Stimulated activated CD8-positive, alpha-beta memory T cell treated with anti-CD3 and anti-CD28 coated beads, Interleukin-4, amount 100 ng/mL, for 48 hours (primary cell): ENCODE measurements at regions not wholly inside any gene's neighbourhood (a gene's known extent, or its start where the extent isn't known, plus 50 kb on each side); places are given as distances from the start of the nearest gene placed in this dataset.
"Not testable (repeated sequence)": the region's sequence is repeated elsewhere in the genome, so short reads cannot be mapped to it uniquely, and the experiment has no call there.

Source experiments
- DNase-seq: peaks from one replicate; pipeline ENCODE4 v3.0.0-alpha.2; 2020

DNA sequence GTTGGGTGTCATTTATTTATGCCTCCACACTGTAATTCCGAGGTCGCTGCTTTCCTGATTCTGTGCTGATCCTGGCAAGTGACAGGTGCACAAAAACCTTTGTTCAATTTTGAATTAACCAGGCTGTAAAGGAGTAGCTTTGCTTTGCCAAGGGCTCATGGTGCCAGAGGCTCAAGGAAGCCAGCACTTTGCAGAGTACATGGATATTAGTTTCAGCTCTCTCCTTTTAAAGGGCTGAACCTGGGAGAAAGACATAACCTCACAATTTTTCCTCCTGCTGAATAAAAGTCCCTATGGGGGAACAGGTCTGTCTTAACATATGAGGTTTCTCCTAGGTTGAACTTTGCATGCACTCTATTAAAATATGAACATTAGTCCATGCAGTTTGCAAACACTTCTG lies 227.6 kb upstream of the WSB1 start:
- DNase-seq, result no peak

DNA sequence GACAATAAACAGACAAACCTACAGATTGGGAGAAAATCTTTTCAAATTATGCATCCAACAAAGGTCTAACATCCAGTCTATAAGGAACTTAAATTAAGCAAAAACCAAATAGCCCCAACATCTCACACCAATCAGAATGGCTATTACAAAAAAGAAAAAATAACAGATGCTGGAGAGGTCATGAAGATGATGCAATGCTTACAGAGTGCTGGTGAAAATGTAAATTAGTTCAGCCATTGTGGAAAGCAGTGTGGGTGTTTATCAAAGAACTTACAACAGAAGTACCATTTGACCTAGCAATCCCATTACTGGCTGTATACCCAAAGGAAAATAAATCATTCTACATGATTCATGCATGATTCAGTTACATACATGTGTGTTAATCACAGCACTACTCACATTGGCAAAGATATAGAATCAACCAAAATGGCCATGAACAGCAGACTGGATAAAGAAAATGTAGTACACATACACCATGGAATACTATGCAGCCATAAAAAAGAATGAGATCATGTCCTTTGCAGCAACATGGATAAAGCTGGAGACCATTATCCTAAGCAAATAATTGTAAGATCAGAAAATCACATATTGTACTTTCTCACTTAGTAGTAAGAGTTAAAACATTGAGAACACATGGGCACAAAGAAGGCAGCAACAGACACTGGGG lies 223.9 kb upstream of the WSB1 start:
- DNase-seq, result no peak

DNA sequence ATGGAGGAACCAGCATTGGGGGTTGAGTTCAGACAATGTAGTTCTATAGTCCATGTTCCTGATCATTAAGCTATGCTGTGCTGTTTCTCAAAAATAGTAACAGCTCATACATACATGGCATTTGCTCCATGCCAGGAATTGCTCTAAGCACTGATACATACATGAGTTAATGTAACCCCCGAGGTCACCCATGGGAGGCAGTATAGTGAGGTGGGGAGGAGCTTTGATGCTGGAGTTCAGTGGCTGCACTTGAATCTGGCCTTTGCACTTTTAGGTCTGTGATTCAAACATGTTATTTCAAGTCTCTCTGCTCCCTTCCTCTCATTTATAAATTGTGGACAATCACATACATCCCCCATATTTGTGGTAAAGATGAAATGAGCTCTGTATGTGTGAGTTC lies 223.1 kb upstream of the WSB1 start:
- DNase-seq, result no peak

DNA sequence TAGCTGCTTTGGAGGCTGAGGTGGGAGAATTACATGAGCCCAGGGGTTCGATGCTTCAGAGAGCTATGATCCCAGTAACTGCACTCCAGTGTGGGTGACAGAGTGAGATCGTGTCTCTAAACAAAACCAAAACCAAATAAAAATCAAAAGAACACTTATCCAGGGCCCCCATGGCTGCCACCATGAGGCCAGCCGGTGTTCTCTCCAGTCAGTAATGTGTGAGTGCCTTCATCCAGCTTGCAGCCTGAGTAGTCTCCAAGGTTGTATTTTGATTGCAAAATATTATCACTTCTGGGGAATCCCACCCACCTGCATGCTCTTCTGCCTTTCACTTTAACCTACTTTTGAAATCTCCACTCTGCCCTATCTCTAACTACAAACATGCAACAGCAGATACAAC lies 221.0 kb upstream of the WSB1 start:
- no peak for DNase-seq

DNA sequence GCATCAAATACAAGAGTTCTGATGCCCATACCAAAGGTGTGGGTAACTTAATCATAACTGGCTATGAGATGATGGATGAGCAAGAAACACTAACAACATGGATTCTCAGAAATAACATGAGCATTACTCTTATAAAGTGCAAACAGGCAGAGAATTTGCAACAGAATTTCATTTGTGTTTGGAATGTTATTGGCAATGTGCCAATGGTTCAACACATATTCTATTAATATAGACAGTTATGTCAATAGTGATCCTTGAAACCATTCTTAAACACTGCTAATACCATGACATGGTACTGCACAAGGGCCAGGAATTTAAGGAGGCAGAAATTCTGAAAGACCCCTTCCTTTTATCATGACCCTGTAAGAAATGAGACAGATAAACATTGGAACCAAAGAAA lies 217.1 kb upstream of the WSB1 start:
- no peak for DNase-seq

DNA sequence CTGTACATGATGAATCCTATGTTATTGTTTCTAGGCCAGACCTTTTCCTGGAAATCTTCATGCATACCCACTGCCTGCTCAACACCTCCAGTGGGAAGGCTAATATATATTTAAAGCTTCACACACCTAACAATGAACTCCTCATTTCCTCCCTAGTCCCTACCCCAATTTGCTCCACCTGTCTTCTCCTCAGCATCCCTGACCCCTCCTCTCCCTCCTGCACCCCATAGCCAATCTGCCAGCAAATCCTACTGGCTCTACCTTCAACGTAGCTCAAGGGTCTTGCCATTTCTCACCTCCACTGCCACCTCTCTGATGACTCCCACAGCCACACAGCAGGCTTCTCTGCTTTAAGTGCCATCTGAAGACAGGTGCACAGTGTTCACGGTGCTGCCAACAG lies 215.6 kb upstream of the WSB1 start:
- no peak for DNase-seq

DNA sequence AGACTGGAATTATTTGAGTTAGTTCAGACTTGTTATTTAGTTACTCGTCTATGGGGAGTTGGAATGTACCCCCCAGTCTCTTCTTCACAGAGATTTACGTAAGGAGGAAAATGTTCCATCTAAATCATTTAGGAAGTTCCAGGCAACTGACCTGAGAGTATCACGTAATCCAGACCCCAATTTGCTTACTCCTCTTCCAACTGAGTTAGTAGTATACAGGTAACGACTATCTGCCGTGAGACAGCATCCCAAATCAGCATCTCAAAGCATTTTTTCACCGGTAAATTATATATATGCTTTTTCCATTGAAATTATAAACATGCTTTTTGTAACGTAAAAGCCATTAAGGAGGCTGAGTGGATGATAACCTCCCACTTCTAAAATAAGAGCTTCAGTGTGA lies 214.3 kb upstream of the WSB1 start:
- DNase-seq, result no peak

DNA sequence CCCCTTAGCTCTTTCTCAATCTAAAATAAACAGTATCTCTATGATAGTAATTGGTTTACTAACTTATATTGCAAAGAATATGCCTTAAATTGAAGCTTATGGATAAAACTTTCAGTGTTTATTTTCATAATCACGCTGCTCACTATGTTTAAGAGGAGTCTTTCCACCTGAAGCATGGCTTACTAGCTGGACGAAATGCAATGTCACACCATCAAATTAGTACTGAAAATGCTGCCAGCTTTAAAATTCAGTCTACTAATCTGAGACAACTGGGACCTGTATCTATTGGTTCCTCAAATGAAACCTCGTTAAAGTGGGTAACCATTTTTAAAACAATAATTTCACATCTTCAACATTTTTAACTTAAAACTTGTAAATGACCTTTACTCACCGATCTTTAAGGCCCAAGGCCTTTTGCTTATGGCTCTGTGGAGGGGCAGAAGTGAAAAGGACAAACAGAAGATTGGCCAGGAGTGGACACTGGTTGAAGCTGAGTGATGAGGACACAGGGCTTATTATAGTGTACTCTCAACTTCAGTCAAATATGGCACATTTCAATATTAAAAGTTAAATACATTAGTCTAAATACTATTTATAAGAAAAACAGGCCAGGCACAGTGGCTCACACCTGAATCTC lies 212.8 kb upstream of the WSB1 start:
- DNase-seq, result no peak

DNA sequence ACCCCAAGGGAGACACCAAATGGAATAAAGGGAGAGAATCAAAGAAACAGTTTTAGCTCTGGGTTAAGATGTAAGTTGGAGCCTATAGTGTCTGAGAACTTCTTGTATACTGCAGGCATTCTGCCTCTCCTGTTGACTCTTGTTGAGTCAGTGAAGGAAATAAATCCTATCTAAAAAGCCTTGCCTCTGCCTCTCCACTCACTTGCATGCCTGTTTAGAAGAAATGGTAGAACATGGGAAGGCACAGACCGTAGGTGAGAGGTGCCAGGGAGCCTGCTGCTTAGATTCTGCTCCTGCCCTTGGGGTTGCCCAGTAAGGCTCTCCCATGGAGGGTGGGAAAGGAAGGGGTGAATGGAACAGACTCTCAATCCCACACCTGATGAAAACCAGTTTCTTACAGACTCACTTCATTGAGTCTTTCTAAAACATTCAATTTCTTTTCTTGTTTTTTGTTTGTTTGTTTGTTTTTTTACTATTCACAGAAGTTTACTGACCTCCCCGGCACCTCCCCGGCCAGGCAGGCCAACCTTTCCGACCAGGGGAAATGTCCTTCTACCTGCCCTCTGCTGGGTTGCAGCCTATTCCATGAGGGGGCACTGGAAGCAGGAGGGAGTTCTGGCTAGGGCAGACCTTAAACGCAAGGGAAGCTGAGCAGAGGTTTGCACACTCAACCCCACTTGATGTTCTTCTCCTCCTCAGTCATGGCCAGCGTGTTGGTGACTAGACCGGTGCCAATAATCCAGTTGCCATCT lies 211.7 kb upstream of the WSB1 start:
- no peak for DNase-seq

DNA sequence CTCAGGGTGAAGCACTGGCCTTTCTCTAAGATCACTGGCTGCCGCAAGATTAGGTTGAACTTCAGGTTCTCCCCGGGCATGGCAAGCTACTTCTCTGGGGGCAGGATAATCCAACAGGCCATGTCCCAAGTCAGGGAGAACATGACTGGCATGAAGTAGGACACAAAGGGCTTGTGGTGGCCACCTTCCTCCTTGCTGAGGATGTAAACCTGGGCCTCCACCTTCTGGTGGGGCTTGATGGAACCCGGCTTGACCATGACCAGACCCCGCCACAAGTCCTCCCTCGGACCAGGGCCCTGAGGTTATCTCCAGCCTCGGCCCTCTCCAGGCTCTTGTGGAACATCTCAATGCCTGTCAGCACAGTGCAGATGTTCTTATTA lies 211.1 kb upstream of the WSB1 start:
- DNase-seq, result no peak

DNA sequence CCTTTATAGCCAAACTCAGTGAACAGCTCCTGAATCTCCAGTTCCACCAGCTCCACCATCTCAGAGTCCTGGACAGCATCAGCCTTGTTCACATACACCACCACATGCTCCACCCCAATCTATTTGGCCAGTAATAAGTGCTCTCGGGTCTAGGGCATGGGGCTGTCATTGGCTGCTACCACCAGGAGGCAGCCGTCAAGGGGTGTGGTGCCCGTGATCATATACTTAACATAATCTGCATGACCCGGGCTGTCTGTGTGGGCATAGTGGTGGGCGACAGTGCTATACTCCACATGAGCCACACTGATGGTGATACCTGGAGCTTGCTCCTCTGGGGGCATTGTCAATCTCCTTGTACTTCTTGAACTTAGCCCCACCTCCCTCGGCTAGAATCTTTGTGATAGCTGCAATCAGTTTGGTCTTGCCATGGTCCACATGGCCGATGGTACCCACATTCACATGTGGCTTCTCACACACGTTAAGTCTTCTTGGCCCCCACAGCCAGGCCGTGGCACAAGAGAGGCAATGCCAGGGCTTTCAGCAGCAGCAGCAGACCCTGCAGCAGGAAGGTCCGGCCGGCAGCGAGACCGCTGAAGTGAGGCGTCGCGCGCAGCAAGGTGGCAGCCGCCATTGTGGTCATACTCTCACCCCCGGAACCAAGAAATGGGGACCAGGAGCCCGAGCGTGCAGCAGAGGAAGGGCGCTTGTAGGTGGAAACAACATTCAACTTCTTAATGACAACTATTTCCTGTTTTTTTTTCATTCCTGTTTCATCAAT lies 210.3 kb upstream of the WSB1 start:
- DNase-seq, result no peak

DNA sequence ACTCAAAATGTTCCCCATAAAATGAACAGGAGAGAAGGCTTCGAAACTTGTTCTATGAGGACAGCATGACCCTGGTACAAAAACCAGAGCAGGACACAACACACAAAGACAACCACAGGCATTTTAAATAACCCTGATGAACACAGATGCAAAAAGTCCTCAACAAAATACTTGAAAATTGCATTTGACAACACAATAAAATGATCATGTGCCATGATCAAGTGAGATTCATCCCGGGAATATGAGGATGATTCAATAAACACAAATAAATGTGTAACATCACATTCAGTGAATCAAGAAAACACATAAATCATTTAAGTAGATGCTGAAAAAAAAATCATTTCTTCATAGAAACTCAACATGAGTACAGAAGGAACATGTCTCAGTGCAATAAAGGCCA lies 208.4 kb upstream of the WSB1 start:
- no peak for DNase-seq

DNA sequence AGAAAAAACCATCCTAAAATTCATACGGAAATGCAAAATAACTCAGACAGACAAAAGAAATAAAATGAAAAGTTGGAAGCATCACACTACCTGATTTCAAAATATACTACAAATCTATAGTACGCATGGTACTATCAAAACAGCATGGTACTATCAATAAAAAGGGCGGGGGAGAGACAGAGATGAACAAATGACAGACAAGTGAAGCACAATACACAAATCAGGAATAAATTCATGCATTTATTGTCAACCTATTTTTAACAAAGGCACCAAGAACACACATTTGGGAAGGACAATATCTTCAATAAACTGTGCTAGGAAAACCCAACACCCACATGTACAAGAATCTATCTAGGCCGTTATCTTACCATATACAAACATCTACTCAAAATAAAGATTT lies 207.4 kb upstream of the WSB1 start:
- no peak for DNase-seq

DNA sequence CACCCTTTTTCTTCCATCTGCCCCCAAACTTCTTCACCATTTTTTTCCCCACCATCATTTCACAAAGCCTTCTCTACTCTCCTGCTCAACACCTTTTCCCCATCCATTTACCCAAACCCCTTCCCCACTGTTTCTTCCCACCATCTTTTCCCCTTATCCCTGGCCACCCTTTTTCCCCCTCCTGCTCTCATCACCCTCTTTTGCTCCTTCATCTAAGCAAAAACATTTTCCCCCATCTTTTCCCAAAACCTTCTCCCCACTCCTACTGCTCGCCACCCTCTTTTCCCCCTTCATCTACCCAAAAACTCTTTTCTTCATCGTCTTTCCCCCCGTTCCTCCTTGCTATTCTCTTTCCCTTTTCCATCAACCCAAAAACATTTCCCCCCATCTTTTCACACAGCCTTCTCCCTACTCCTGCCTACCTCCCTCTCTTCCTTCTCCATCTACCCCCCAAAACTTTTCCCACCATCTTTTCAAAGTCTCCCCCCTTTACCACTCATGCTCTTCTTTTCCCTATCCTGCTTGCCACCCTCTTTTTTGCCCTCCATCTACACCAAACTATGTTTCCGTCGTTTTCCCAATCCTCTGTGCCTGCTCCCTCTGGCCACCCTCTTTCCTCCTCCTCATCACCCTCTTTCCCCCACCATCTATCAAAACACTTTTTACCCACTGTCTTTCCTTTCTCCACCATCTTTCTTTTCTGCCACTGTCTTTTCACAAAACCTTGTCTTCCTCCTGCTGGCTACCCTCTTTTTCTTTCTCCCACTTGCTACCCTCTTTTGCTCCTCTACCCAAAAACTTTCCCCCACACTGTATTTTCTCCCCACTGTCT lies 205.8 kb upstream of the WSB1 start:
- DNase-seq, result no peak

DNA sequence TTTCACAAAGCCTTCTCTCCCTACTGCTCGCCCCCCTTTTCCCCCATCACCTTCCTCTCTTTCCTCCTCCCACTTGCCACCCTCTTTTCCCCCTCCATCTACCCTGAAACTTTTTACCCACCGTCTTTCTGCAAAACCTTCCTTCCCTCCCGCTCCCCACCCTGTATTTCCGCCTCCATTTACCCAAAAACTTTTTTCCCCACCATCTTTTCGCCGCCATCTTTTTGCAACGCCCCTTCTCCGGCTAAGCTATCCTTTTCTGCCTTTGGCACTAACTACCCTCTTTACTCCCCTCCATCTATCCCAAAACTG lies 205.2 kb upstream of the WSB1 start:
- no peak for DNase-seq

DNA sequence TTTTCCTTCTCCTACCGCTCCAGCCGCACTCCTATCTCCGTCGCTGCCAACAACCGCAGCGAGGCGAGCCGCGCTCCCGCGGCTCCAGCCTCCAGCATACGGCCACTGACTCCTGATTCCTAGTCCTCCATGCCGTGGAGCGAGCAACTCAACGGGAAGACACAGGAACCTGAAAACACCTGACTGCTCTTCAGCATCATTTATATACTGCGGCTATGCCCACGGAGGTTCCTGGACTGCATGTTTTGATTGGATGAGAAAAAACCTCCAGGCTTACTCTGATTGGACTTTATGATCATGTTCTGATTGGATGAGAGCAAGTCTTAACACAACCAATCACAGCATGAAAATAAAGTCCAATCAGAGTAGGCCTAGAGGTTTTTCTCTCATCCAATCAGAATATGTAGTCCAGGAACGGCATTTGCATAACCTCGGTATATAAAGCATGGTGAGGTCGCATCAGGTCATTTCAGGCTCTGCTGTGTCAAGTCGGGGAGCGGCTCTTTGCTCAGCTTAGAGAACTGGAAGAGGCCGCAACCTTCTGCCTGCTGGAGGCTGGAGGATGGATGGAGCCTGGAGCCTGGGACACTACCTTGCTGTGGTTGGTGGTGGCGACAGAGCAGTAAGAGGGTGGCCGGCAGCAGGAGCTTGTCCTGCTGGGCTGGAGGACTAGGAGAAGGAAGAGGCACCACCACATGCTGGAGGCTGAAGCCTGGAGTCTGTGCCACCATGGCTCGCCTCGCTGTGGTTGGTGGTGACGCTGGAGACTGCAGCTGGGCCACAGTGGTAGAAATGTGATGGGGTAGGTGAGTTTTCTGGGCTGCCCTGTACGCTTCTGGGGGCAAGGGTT lies 204.6 kb upstream of the WSB1 start:
- not testable (repeated sequence) for DNase-seq

DNA sequence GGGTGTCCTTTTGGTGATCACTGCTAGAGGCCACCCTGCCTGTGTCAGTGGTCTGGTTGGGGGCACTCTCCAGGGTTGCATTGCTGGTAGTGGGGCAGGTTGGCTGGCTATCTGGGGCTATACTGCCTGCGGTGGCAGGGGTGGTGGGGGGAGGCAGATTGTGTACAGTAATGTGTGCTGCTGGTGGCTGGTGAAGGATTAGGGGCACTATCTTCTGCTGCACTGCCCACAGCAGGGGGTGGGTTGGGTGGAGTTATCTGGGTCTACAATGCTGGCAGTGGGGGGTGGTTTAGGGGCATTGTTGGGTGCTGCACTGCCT lies 204.0 kb upstream of the WSB1 start:
- DNase-seq, result no peak

DNA sequence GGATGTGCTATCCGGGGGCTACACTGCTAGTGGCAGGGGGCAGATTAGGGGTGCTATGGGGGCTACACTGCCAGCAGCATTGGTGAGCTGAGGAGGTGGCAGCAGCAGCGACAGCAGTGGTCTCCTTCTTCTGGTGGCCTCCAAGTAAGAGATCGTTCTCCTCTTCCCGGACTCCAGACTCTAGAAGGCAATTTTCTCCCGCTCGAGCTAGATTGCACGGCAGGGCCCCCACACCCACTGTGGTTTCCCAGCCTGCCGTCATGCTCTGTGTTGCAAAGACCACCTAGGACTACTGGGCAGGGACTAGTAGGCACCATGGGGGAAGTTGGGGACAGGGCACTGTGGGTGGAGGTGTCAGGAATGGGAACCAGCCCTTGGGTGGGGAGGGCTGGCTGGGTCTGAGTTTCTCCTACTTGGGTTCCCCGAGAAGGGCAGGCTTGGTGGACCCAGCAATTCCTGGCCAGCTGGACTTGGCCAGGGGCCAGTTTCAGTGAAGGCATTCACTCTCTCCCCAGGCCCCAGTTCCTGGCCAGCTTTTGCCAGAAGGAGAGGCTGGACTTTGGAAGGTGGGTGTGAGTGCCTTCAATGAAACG lies 203.4 kb upstream of the WSB1 start:
- not testable (repeated sequence) for DNase-seq

DNA sequence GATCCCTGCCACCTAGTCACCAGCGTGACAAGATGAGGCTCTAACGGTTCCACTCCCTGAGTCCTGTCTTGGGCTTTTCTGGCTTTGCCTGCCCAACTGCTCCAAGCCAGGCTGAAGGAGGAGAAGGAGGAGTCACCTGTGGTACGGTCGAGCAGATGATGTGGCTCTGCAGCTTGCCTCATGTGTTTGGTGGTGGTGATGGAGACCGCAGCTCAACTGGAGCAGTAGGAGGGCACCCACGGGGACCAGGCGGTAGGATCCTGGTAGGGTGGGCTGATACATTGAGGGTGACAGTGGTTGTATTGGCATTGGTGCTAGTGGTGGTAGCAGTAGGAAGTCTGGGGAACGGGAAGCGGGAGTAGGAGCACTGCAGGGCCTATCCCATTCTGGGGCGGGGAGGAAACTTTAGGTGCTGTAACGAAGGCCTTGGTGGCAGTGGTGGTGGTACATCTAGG lies 202.8 kb upstream of the WSB1 start:
- DNase-seq, result no peak

DNA sequence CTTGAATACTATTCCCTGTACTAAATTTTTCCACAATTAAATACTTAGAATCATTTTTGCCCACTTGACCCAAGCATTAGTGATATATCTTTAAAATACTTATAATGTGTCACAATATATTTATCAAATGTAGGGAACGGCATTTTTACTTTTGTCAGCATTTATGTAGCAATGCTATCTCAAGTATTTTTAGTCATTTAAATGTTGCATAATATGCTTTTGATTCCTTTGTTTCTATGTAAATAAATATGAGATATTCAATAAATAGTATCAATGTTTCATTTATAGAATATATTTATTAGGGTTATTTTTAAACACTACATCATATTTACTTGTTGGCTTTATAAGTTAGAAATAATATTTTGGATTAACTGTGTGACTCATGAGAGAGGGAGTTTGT lies 199.7 kb upstream of the WSB1 start:
- not testable (repeated sequence) for DNase-seq

DNA sequence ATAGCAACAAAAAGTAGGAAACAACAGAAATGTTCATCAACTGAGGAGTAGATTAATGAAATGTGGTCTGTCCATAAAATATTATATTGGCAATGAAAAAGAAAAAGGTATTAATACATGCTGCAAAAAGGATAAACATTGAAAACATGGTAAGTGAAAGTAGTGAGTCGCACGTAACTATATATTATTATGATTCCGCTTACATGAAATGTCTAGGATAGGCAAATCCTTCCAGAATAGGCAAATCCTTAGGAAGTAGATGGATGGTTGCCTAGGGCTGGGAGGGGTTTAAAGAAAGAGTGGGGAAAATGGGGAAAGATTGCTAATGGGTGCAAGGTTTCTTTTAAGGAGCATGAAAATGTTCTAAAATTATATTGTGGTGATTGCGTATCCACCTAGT lies 198.1 kb upstream of the WSB1 start:
- not testable (repeated sequence) for DNase-seq

DNA sequence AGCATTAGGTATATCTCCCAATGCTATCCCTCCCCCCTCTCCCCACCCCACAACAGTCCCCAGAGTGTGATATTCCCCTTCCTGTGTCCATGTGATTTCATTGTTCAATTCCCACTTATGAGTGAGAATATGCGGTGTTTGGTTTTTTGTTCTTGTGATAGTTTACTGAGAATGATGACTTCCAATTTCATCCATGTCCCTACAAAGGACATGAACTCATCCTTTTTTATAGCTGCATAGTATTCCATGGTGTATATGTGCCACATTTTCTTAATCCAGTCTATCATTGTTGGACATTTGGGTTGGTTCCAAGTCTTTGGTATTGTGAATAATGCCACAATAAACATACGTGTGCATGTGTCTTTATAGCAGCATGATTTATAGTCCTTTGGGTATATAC lies 194.6 kb upstream of the WSB1 start:
- DNase-seq, result not testable (repeated sequence)
